Neuron (in vitro differentiated cells): ENCODE measurements at regions not wholly inside any gene's neighbourhood (a gene's known extent, or its start where the extent isn't known, plus 50 kb on each side); places are given as distances from the start of the nearest gene placed in this dataset.

Experiments used
- H2AFZ ChIP-seq: one replicate; pipeline ENCODE4 v1.6.1; 2013; ENCODE audit warnings: low read depth, mild to moderate bottlenecking, inconsistent platforms, low read length, moderate library complexity
- H3K27me3 ChIP-seq: one replicate; pipeline ENCODE4 v1.6.1; 2013; ENCODE audit warnings: low read length; ENCODE audit not compliant: insufficient read depth
- H3K36me3 ChIP-seq: one replicate; pipeline ENCODE4 v1.6.1; 2013; ENCODE audit warnings: low read length; ENCODE audit not compliant: insufficient read depth
- H3K4me1 ChIP-seq: one replicate; pipeline ENCODE4 v1.6.1; 2013; ENCODE audit warnings: low read length; ENCODE audit not compliant: insufficient read depth
- H3K4me3 ChIP-seq: 2 replicates; pipeline ENCODE4 v1.5.1; 2013; ENCODE audit warnings: mild to moderate bottlenecking, low read length, moderate library complexity
- H3K9me3 ChIP-seq: one replicate; pipeline ENCODE4 v1.6.1; 2013; ENCODE audit warnings: low read length

- Histone ChIP-seq H3K4me1 (peaks cover 3% of the 10 kb centered on the region), H3K9me3 (no peaks in the 10 kb centered on the region), H2AFZ (no peak overlapping the region), H3K36me3 (no peaks in the 10 kb centered on the region), H3K4me3 (no peak overlapping the region), H3K27me3 (no peaks in the 10 kb centered on the region)
Observed at GRCh38 chr18:51390702-51391101, 193.2 kb upstream of the MEX3C start.

DNA sequence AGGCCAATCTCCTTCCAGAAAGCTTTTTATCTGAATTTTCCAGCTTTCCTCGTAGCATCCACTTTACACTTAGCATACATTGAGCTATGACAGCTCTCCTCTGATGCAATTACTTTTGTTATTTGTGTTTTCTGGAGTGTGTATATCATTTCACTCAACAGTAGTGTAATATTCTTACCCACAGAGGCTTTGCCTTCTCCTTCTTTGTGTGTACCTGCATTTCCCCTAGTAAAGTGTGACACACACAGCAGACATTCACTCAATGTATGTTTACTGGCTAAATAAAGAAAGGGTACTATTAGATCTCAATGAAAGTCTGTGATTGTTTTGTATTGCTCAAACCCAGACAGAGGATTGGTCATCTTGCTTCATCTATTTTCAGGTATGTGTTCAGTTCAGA, 193.7 kb upstream of the MEX3C start:
- Histone ChIP-seq H3K36me3 (no peaks in the 10 kb centered on the region), H3K9me3 (no peaks in the 10 kb centered on the region), H2AFZ (no peak overlapping the region), H3K4me1 (peaks cover 3% of the 10 kb centered on the region), H3K27me3 (no peaks in the 10 kb centered on the region), H3K4me3 (no peak overlapping the region)

DNA sequence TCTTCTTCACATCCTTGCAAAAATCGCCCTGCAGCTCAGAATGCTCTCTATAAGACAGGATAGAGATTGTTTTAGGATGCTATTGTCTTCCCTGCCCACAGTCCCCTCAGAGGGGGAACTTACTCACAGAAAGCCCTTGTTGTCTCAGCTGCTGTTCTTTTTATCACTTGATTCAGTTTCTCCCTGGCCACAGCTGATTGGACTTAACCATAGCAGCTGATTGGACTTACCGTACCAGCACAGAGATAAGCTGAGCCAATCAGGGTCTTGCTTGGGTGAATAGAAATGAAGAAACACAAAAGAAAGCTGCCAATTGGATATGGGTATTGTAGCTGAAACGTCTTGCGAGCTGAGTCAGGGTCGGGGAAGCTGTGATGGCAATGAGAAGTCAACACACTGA, 194.2 kb upstream of the MEX3C start:
- no peaks in the 10 kb centered on the region for H3K27me3 ChIP-seq
- no peak overlapping the region for H3K4me3 ChIP-seq
- H3K4me1 ChIP-seq = peaks cover 3% of the 10 kb centered on the region
- H3K36me3 ChIP-seq = no peaks in the 10 kb centered on the region
- H2AFZ ChIP-seq = no peak overlapping the region
- H3K9me3 ChIP-seq = no peaks in the 10 kb centered on the region

DNA sequence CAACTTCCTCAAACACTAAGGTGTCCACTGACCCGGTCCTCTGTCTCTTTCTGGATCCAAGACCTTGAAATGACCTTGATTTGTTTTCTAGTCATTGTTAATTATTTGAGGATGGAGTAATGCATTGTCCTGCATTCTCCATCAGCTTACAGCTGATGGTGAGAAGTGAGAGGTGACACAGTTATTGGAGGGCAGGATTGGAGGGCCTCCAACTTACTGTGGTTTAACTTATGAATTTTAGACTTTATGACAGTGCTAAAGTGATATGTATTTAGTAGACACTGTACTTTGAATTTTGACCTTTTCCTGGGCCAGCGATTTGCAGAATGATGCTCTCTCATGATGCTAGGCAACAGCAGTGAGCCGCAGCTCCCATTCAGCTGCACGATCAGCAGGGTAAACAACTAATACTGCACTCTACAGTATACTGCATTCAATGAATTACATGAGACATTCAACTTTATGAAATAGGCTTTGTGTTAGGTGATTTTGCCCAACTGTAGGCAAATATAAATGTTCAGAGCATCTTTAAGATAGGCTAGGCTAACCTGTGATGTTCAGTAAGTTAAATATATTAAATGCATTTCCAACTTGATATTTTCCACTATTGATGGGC, 200.0 kb upstream of the MEX3C start:
- Histone ChIP-seq H3K9me3 (no peaks in the 10 kb centered on the region), H3K4me3 (no peak overlapping the region), H2AFZ (no peak overlapping the region), H3K27me3 (no peaks in the 10 kb centered on the region), H3K36me3 (no peaks in the 10 kb centered on the region), H3K4me1 (no peaks in the 10 kb centered on the region)

DNA sequence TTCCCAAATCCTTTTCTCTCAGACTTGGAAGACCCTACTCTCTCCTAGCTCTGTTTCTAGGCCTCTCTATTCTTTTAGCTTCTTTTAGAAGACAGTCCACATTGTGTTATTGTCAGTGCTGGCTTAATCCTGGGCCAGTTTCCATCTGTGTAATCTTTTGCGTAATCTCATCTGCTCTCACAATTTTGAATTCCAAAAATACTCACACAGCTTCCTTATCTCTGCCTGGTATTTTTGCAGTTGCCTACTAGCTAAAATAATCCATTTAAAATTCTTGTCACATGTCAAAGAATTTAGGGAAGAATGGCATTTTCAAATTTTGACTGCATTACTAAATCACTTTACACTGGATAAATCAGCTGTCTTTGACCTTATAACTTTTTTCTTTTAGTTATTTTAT, 200.6 kb upstream of the MEX3C start:
- H3K4me3 ChIP-seq = no peak overlapping the region
- no peaks in the 10 kb centered on the region for H3K4me1 ChIP-seq
- no peaks in the 10 kb centered on the region for H3K9me3 ChIP-seq
- no peaks in the 10 kb centered on the region for H3K27me3 ChIP-seq
- H3K36me3 ChIP-seq = no peaks in the 10 kb centered on the region
- no peak overlapping the region for H2AFZ ChIP-seq

GRCh38 chr18:51399491-51400122, 202.1 kb upstream of the MEX3C start:
- H2AFZ ChIP-seq = no peak overlapping the region
- H3K4me1 ChIP-seq = no peaks in the 10 kb centered on the region
- H3K9me3 ChIP-seq = no peaks in the 10 kb centered on the region
- no peaks in the 10 kb centered on the region for H3K27me3 ChIP-seq
- no peak overlapping the region for H3K4me3 ChIP-seq
- no peaks in the 10 kb centered on the region for H3K36me3 ChIP-seq

GRCh38 chr18:51400721-51401120, 203.2 kb upstream of the MEX3C start:
- Histone ChIP-seq H2AFZ (no peak overlapping the region), H3K9me3 (no peaks in the 10 kb centered on the region), H3K36me3 (no peaks in the 10 kb centered on the region), H3K27me3 (no peaks in the 10 kb centered on the region), H3K4me3 (no peak overlapping the region), H3K4me1 (no peaks in the 10 kb centered on the region)

DNA sequence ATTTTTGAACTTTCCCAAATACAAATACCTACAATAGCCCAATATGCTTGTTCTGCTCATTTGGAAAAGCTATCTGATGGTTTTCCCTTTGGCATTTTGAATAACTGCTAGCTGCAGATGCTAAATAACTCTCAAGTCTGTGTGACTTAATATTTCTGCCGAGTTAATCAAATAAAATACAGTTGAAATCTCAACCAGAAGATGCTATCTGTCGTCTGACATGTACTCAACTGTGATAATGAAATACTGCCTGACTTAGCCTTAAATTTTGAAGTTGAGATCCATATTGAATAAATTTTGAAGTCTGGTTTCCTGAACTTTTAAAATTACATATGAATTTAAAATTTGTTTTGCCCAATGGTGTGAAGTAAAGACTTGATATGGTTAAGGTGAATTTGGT, 204.4 kb upstream of the MEX3C start:
- H3K4me1 ChIP-seq = no peaks in the 10 kb centered on the region
- H3K36me3 ChIP-seq = no peaks in the 10 kb centered on the region
- no peak overlapping the region for H3K4me3 ChIP-seq
- no peaks in the 10 kb centered on the region for H3K27me3 ChIP-seq
- no peak overlapping the region for H2AFZ ChIP-seq
- H3K9me3 ChIP-seq = no peaks in the 10 kb centered on the region

DNA sequence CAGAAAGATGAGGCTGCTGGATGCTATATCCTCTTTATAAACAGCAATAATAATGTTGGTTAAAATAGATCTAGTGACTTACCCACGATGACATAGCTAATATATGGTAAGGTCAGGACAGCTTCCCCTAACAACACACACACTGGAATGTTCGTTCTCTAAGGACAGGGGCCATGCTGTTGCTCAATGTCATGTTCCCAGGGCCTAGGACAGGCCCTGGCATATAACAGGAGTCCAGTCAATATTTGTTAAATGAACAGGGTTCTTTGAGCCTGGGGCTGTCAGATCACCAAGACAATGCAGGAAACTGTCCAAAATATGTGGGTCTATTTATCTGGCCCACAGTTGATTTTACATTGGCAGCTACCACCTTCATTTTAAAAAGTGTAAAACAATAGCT, 207.1 kb upstream of the MEX3C start:
- H3K4me3 ChIP-seq = no peak overlapping the region
- no peaks in the 10 kb centered on the region for H3K27me3 ChIP-seq
- no peaks in the 10 kb centered on the region for H3K36me3 ChIP-seq
- H3K9me3 ChIP-seq = no peaks in the 10 kb centered on the region
- no peak overlapping the region for H2AFZ ChIP-seq
- no peaks in the 10 kb centered on the region for H3K4me1 ChIP-seq

GRCh38 chr18:51405683-51406477, 208.4 kb upstream of the MEX3C start:
- Histone ChIP-seq H3K27me3 (no peaks in the 10 kb centered on the region), H3K4me3 (no peak overlapping the region), H3K4me1 (no peaks in the 10 kb centered on the region), H3K9me3 (no peaks in the 10 kb centered on the region), H3K36me3 (no peaks in the 10 kb centered on the region), H2AFZ (no peak overlapping the region)

DNA sequence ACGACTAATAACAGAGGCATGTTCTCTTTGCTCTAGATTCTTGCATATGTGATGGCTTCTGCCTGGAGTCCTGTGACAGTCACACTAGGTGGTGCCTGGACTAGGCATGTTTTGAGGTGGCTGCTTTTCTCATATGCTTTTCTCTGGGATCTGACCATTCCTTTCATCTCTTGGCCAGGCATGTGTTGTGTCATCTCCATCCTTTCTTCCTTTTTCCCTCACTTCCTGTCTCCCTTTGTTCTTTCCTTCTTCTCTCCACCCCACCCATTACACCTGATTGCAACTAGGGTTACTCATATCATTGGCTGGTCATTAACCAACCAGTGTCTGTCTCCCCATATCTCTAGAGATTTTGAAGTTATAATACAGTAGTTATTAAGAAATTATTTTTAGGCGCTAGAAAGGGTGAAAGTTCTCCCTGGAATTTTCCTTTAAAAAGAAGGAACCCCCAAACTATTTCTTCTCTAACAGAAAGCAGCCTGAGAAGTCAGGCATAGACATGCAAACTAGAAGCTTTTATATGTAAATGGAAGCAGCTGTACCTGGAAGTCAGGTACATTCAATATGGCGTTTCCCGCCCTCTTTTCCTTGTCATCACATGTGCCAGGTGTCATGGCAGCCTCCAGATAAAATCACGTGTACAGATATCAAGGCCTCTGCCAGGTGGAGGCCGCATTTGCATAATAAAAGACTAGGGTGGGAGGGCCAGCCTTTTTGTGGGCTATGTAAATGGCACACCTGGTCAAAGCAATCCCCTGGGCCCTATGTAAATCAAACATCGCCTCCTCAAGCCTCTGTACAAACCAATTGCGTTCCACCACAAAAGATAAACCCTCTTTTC, 220.4 kb upstream of the MEX3C start:
- no peaks in the 10 kb centered on the region for H3K4me1 ChIP-seq
- no peaks in the 10 kb centered on the region for H3K9me3 ChIP-seq
- H2AFZ ChIP-seq = no peak overlapping the region
- H3K27me3 ChIP-seq = no peaks in the 10 kb centered on the region
- no peak overlapping the region for H3K4me3 ChIP-seq
- no peaks in the 10 kb centered on the region for H3K36me3 ChIP-seq

DNA sequence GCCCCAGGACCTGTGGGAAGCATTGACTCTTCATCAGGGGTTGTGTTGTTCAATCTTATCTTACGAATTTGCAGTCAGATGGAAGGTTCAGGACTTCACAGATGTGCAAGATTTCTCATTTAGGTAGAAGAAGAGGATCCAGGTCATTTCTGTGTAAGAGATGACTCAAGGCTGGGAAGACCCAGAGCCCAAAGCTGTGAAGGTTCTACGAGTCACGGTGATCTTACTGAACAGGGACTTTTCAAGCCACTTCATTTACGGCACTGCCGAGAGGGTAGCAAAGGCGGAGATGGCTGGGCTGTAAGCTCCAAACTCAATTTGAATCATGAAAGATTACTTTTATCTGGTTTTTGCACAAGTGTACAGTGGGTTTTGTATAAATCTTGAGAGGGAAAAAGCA, 228.0 kb upstream of the MEX3C start:
- Histone ChIP-seq H3K27me3 (no peaks in the 10 kb centered on the region), H3K36me3 (no peaks in the 10 kb centered on the region), H3K4me1 (no peaks in the 10 kb centered on the region), H2AFZ (no peak overlapping the region), H3K9me3 (no peaks in the 10 kb centered on the region), H3K4me3 (no peak overlapping the region)

- H3K9me3 ChIP-seq = no peaks in the 10 kb centered on the region
- H2AFZ ChIP-seq = no peak overlapping the region
- H3K4me3 ChIP-seq = no peak overlapping the region
- no peaks in the 10 kb centered on the region for H3K36me3 ChIP-seq
- no peaks in the 10 kb centered on the region for H3K27me3 ChIP-seq
- H3K4me1 ChIP-seq = no peaks in the 10 kb centered on the region
Observed at GRCh38 chr18:51425889-51426288, 228.4 kb upstream of the MEX3C start.
